GM23338 (cell line): ENCODE measurements at regions not wholly inside any gene's neighbourhood (a gene's known extent, or its start where the extent isn't known, plus 50 kb on each side); places are given as distances from the start of the nearest gene placed in this dataset.
"Not testable (repeated sequence)": the region's sequence is repeated elsewhere in the genome, so short reads cannot be mapped to it uniquely, and the experiment has no call there.

Experiments used
- CTCF ChIP-seq, 2 experiments: fragments of 200-600 bp in 1 of 2; sonication (generic) in 1 of 2; conservative IDR thresholded peaks; 2 replicates each; pipeline versions ENCODE4 v1.5.1 to v1.6.1; 2016 to 2017; ENCODE audit warnings: antibody characterized with exemption in 2 of 2, low read depth in 2 of 2, mild to moderate bottlenecking in 2 of 2, moderate library complexity in 1 of 2
- EZH2phosphoT487 ChIP-seq: fragments of 200-600 bp; sonication (generic); IDR thresholded peaks from one replicate; pipeline ENCODE4 v1.8.1; 2018; ENCODE audit warnings: antibody characterized with exemption; ENCODE audit not compliant: unreplicated experiment
- JUNB ChIP-seq: IDR thresholded peaks from one replicate; pipeline ENCODE4 v1.6.1; 2016; ENCODE audit warnings: antibody characterized with exemption; ENCODE audit not compliant: unreplicated experiment
- POLR2AphosphoS5 ChIP-seq: IDR thresholded peaks from 2 replicates; pipeline ENCODE4 v1.6.1; 2016; ENCODE audit warnings: antibody characterized with exemption, low read depth
- REST ChIP-seq: IDR thresholded peaks from one replicate; pipeline ENCODE4 v1.6.1; 2018; ENCODE audit warnings: antibody characterized with exemption; ENCODE audit not compliant: unreplicated experiment
- ZNF462 ChIP-seq: fragments of 250-450 bp; sonication (Bioruptor Pico); IDR thresholded peaks from 2 replicates; pipeline ENCODE4 v1.5.0; 2020; ENCODE audit warnings: mild to moderate bottlenecking, moderate library complexity

- not testable (repeated sequence) for TF ChIP-seq CTCF (conservative IDR thresholded peaks at IDR 0.05; ENCODE audit: low read depth in 2 of 2); EZH2phosphoT487; REST; POLR2AphosphoS5; JUNB; ZNF462 (CRISPR knock-in tag)
Observed at GRCh38 chrX:16360056-16360455, 192.8 kb downstream of the MAGEB17 start.
